HFFc6 (cell line): ENCODE measurements at regions not wholly inside any gene's neighbourhood (a gene's known extent, or its start where the extent isn't known, plus 50 kb on each side); places are given as distances from the start of the nearest gene placed in this dataset.
"Not testable (repeated sequence)": the region's sequence is repeated elsewhere in the genome, so short reads cannot be mapped to it uniquely, and the experiment has no call there.

Source experiments
- DNase-seq: peaks from one replicate; pipeline ENCODE4 v3.0.0-alpha.2; 2018
- H3K27ac Mint-ChIP-seq: 2 replicates; pipeline ENCODE4 v1.8.0; 2020; ENCODE audit warnings: mild to moderate bottlenecking, mixed read lengths
- H3K27me3 Mint-ChIP-seq: 2 replicates; pipeline ENCODE4 v1.8.0; 2021; ENCODE audit warnings: mild to moderate bottlenecking, moderate library complexity, mixed read lengths; ENCODE audit not compliant: insufficient read depth
- H3K36me3 Mint-ChIP-seq: 2 replicates; pipeline ENCODE4 v1.8.0; 2021; ENCODE audit warnings: low read depth, mixed read lengths
- H3K4me1 Mint-ChIP-seq: 2 replicates; pipeline ENCODE4 v1.8.0; 2020; ENCODE audit warnings: low read depth, mixed read lengths
- H3K4me3 Mint-ChIP-seq: 2 replicates; pipeline ENCODE4 v1.8.0; 2020; ENCODE audit warnings: mild to moderate bottlenecking, moderate library complexity, mixed read lengths
- H3K9me3 Mint-ChIP-seq: 2 replicates; pipeline ENCODE4 v1.8.0; 2020; ENCODE audit warnings: mild to moderate bottlenecking, mixed read lengths
- TF ChIP-seq, protein P1 (sequence below): fragments of 200-600 bp; sonication (generic); IDR thresholded peaks from 2 replicates; pipeline ENCODE4 v1.5.0; 2021; ENCODE audit warnings: antibody characterized with exemption, mild to moderate bottlenecking

DNA sequence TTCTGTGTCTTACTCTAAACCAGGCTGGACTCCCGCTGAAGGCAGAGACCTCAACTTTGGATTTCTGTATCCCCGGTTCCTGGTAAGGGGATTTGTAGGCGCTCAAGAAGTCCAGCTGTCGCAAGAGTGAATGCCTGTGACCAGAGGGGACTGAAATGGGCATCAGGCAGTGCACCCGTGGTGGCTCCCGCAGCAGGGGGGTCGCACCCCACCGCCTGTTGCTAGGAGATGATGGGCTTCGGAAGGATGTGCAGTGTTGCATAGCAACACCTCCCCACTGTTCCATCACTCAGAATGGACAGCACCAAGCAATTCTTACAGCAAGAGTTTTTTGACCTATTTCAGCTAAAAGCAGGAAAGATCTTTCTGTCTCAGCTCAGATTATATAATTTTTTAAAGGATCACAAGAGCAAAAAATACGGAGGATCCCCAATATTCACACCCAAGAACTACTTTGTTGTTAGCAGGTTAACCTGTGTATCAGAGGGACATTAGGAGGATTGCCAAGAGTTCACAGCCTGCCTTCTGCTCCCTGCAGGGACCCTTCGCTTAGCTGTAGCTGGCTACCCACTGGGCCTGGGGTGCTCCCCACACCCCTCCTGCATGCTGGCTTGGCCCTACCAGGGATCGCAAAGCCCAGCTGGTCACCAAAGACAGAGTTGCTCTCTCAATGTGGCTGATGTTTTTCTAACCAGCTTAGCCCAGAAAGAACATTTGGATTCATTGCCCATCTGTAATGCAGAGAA lies 63.8 kb downstream of the SOWAHC start:
- peaks cover 46% of the 10 kb centered on the region for H3K27me3 Mint-ChIP-seq
- DNase-seq = no peak
- H3K4me1 Mint-ChIP-seq = peaks cover 6% of the 10 kb centered on the region
- TF ChIP-seq, protein P1, sequence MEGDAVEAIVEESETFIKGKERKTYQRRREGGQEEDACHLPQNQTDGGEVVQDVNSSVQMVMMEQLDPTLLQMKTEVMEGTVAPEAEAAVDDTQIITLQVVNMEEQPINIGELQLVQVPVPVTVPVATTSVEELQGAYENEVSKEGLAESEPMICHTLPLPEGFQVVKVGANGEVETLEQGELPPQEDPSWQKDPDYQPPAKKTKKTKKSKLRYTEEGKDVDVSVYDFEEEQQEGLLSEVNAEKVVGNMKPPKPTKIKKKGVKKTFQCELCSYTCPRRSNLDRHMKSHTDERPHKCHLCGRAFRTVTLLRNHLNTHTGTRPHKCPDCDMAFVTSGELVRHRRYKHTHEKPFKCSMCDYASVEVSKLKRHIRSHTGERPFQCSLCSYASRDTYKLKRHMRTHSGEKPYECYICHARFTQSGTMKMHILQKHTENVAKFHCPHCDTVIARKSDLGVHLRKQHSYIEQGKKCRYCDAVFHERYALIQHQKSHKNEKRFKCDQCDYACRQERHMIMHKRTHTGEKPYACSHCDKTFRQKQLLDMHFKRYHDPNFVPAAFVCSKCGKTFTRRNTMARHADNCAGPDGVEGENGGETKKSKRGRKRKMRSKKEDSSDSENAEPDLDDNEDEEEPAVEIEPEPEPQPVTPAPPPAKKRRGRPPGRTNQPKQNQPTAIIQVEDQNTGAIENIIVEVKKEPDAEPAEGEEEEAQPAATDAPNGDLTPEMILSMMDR = no peak
- H3K27ac Mint-ChIP-seq = no peak overlapping the region
- no peak overlapping the region for H3K4me3 Mint-ChIP-seq
- no peaks in the 10 kb centered on the region for H3K36me3 Mint-ChIP-seq
- H3K9me3 Mint-ChIP-seq = no peaks in the 10 kb centered on the region

DNA sequence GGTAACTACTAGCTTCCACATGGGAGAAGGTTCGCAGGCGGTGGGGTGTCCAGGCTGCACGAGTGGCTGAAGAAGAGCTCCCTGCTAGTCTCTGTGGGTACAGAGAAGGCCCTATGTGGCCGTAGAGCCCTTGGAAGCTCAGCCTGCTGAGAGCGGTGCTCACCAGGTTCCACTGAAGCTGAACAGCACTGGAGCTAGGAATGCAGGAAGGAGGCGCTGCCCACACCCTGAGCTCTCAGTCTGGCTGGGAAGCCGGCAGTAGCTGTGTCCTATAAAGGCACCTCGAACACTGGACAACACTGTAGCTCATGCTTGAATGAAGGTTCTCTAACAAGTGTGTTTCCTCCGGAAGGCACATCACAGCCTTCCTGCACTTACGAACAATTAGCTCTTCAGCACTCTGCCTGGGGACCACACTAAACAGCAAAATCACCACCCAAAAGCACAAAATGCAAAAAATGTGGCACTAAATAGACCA lies 64.6 kb downstream of the SOWAHC start:
- not testable (repeated sequence) for H3K4me1 Mint-ChIP-seq, H3K36me3 Mint-ChIP-seq, H3K9me3 Mint-ChIP-seq, DNase-seq, H3K27ac Mint-ChIP-seq, H3K4me3 Mint-ChIP-seq
- H3K27me3 Mint-ChIP-seq = peaks cover 44% of the 10 kb centered on the region

DNA sequence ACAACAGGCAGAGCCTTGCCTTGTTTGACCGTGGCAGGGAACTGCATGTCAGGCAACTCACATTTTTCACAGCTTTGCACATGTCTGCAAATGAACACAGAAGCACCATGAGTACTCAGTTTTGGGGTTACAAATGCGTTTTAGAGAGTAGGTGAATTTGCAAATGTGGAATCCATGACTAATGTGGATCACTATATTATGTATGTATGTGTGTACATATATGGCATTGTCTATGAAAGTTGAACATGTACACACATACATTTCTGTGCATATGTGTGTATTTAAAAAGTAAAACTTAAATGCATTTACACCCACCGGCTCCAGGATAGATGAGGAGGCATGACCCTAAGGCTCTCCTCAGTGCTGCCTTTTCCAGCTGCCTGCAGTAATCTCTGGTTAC lies 65.1 kb downstream of the SOWAHC start:
- Mint-ChIP-seq H3K4me3 (no peak overlapping the region), H3K36me3 (no peaks in the 10 kb centered on the region), H3K4me1 (peaks cover 6% of the 10 kb centered on the region), H3K9me3 (no peaks in the 10 kb centered on the region), H3K27ac (no peak overlapping the region), H3K27me3 (peaks cover 44% of the 10 kb centered on the region)
- no peak for DNase-seq
- TF ChIP-seq, protein P1 = no peak

DNA sequence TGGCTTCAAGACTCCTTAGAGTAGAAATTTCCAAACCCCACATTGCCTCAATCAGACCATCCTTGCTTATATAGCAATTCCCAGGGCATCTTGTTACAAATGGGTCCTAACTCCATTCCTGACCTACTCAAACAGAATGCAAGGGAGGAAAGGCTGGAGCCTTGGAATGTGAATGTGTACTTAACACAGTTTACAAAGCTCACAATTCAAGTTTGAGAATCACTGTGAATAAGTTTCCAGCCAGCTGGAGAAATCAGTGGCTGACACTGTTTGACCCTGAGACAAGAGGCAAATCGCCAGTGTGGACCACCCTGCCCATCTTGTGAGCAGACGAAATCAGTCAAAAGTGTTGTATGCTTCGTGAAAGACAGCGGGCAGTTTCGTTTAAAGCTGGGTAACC lies 65.5 kb downstream of the SOWAHC start:
- H3K4me1 Mint-ChIP-seq = peaks cover 6% of the 10 kb centered on the region
- H3K27ac Mint-ChIP-seq = no peak overlapping the region; the same call in 1 of the 2 replicates
- H3K27me3 Mint-ChIP-seq = peaks cover 44% of the 10 kb centered on the region

DNA sequence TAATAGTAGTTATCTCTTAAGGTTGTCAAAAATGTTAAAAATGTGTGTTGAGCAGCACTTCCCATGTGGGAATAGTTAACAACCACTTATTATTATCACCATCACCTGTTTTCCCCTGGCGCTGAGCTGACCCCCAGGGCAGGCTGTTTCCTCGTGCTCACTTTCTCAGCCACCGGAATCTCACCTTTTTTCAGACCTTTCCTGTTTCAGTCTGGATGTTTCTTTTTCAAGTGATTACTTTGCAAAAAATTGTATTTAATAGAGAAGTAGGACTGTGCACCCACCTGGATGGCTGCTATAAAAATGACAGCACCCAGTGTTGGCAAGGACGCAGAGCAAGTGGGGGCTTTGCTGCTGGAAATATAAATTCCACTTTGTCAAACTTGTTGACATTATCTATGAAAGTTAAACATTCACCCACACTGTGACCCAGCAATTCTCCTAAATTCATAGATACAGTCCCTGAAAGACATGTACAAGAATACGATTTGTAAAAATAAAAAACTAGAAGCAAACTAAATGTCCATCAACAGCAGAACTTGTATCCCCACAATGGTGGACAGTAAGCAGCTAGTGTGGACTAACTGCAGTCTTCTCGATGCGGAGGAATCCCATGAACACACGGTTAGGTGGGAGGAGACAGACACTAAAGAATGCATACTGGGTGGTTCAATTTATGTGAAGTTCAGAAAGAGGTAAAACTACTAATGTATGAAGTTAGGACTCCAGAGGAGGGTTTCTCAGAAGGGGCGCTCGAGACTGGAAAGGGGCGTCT lies 66.5 kb downstream of the SOWAHC start:
- Mint-ChIP-seq H3K9me3 (no peaks in the 10 kb centered on the region), H3K27me3 (peaks cover 44% of the 10 kb centered on the region), H3K27ac (no peak overlapping the region), H3K4me3 (no peak overlapping the region), H3K4me1 (peaks cover 6% of the 10 kb centered on the region), H3K36me3 (no peaks in the 10 kb centered on the region)
- TF ChIP-seq, protein P1 = no peak
- DNase-seq = no peak

More for the DNA sequence above, 65.5 kb downstream of the SOWAHC start:
- DNase-seq = no peak
- H3K36me3 Mint-ChIP-seq = no peaks in the 10 kb centered on the region
- TF ChIP-seq, protein P1 = no peak
- H3K4me3 Mint-ChIP-seq = no peak overlapping the region
- H3K9me3 Mint-ChIP-seq = no peaks in the 10 kb centered on the region
